SK-N-SH (cell line): ENCODE measurements at regions not wholly inside any gene's neighbourhood (a gene's known extent, or its start where the extent isn't known, plus 50 kb on each side); places are given as distances from the start of the nearest gene placed in this dataset.

Experiments
- CTCF ChIA-PET: fragments of 300-600, 350-600 bp; formaldehyde crosslinking; extraction: SDS; loops from one replicate; lab custom pipeline; 2021; lab: Yijun Ruan, JAX
- POLR2A ChIA-PET: fragments of 350-600 bp; sonication (Branson Sonifier 250); formaldehyde crosslinking; extraction: SDS; loops from one replicate; lab custom pipeline; 2020; ENCODE audit warnings: antibody characterized with exemption, inconsistent platforms; lab: Yijun Ruan, JAX
- DNase-seq: peaks from one replicate; pipeline ENCODE4 v3.0.0; 2012
- H2AFZ ChIP-seq: fragments of 200-600 bp; sonication (generic); 2 replicates; pipeline ENCODE4 v1.8.1; 2016; ENCODE audit warnings: antibody characterized with exemption, mild to moderate bottlenecking, low read depth
- H3F3A ChIP-seq: fragments of 200-600 bp; sonication (generic); replicated peaks from 2 replicates; pipeline ENCODE3; 2016; ENCODE audit warnings: antibody characterized with exemption, mild to moderate bottlenecking; ENCODE audit not compliant: insufficient read depth
- H3K27ac ChIP-seq, 2 experiments: fragments of 200-500 bp in 1 of 2; fragments of 200-600 bp in 1 of 2; sonication (Bioruptor generic) in 1 of 2; sonication (generic), shearing (Covaris generic) in 1 of 2; 2 replicates each; pipeline versions ENCODE4 v1.5.1 to v1.6.1; 2014 to 2016; ENCODE audit warnings: low read depth in 2 of 2, inconsistent platforms in 1 of 2, low read length in 1 of 2, mild to moderate bottlenecking in 1 of 2, mixed read lengths in 1 of 2
- H3K27me3 ChIP-seq: fragments of 200-600 bp; sonication (generic), shearing (Covaris generic); 2 replicates; pipeline ENCODE4 v1.6.1; 2016; ENCODE audit warnings: mixed run types; ENCODE audit not compliant: insufficient read depth
- H3K36me3 ChIP-seq, 2 experiments: fragments of 200-500 bp in 1 of 2; fragments of 200-600 bp in 1 of 2; sonication (Bioruptor generic) in 1 of 2; sonication (generic) in 1 of 2; replicated peaks in 1 of 2; 2 replicates each; pipeline versions ENCODE3 to v1.5.1; 2014 to 2016; ENCODE audit warnings: low read length in 1 of 2, mild to moderate bottlenecking in 1 of 2; ENCODE audit not compliant: insufficient read depth in 2 of 2, control insufficient read depth in 1 of 2
- H3K4me1 ChIP-seq, 2 experiments: fragments of 200-500 bp in 1 of 2; fragments of 200-600 bp in 1 of 2; sonication (Bioruptor generic) in 1 of 2; sonication (generic), shearing (Covaris generic) in 1 of 2; 2 replicates each; pipeline versions ENCODE4 v1.5.1 to v1.6.1; 2014 to 2016; ENCODE audit warnings: low read depth in 1 of 2, low read length in 1 of 2, mixed run types in 1 of 2; ENCODE audit not compliant: insufficient read depth in 2 of 2, control insufficient read depth in 1 of 2
- H3K4me2 ChIP-seq: fragments of 200-600 bp; sonication (generic), shearing (Covaris generic); 2 replicates; pipeline ENCODE4 v1.6.1; 2017; ENCODE audit warnings: mixed run types
- H3K4me3 ChIP-seq, 2 experiments: fragments of 200-500 bp in 1 of 2; fragments of 200-600 bp in 1 of 2; sonication (Bioruptor generic) in 1 of 2; sonication (generic), shearing (Covaris generic) in 1 of 2; 2 replicates each; pipeline versions ENCODE4 v1.5.1 to v1.8.1; 2014 to 2016; ENCODE audit warnings: low read depth in 2 of 2, inconsistent platforms in 1 of 2, low read length in 1 of 2, mild to moderate bottlenecking in 1 of 2, mixed read lengths in 1 of 2, moderate library complexity in 1 of 2
- H3K79me2 ChIP-seq: fragments of 200-600 bp; sonication (generic); 2 replicates; pipeline ENCODE4 v1.8.1; 2017; ENCODE audit warnings: mild to moderate bottlenecking; ENCODE audit not compliant: insufficient read depth
- H3K9ac ChIP-seq: fragments of 200-600 bp; sonication (generic); 2 replicates; pipeline ENCODE4 v1.6.1; 2017; ENCODE audit warnings: mixed run types
- H3K9me2 ChIP-seq: fragments of 200-600 bp; sonication (generic); 2 replicates; pipeline ENCODE4 v1.6.1; 2017; ENCODE audit warnings: mixed run types
- H3K9me3 ChIP-seq: fragments of 200-600 bp; sonication (generic); 2 replicates; pipeline ENCODE4 v1.6.1; 2017; ENCODE audit warnings: mixed run types, mild to moderate bottlenecking, moderate library complexity
- H4K20me1 ChIP-seq: fragments of 200-600 bp; sonication (generic); 2 replicates; pipeline ENCODE4 v1.6.1; 2017; ENCODE audit warnings: mild to moderate bottlenecking, mixed run types; ENCODE audit not compliant: insufficient read depth
- CHD2 ChIP-seq: fragments of 150-350 bp; IDR thresholded peaks from 2 replicates; pipeline ENCODE4 v1.6.1; 2018; ENCODE audit warnings: low read length; ENCODE audit not compliant: partially characterized antibody
- ELF1 ChIP-seq: IDR thresholded peaks from 2 replicates; pipeline ENCODE4 v1.4.0; 2012
- EP300 ChIP-seq, 2 experiments: IDR thresholded peaks; 2 replicates each; pipeline versions ENCODE4 v1.4.0 to v1.6.1; 2012; ENCODE audit warnings: borderline replicate concordance in 1 of 2, low read depth in 1 of 2, low read length in 1 of 2
- EZH2phosphoT487 ChIP-seq: fragments of 200-600 bp; sonication (generic); IDR thresholded peaks from 2 replicates; pipeline ENCODE4 v1.6.1; 2017; ENCODE audit warnings: low read depth, mixed run types, mild to moderate bottlenecking, antibody characterized with exemption, moderate library complexity, borderline replicate concordance
- FOSL2 ChIP-seq: IDR thresholded peaks from 2 replicates; pipeline ENCODE4 v1.4.0; 2012; ENCODE audit warnings: low read depth, mild to moderate bottlenecking, moderate library complexity, borderline replicate concordance
- FOXJ3 ChIP-seq: sonication (generic); formaldehyde crosslinking; IDR thresholded peaks from 2 replicates; pipeline ENCODE4 v1.5.1; 2020; ENCODE audit warnings: mild to moderate bottlenecking, missing genetic modification reagents
- GABPA ChIP-seq: IDR thresholded peaks from 2 replicates; pipeline ENCODE4 v1.4.0; 2012; ENCODE audit warnings: low read depth, mild to moderate bottlenecking
- GATA2 ChIP-seq: sonication (generic); formaldehyde crosslinking; IDR thresholded peaks from 2 replicates; pipeline ENCODE4 v1.5.0; 2020; ENCODE audit warnings: mild to moderate bottlenecking, missing genetic modification reagents
- MEF2A ChIP-seq: IDR thresholded peaks from 2 replicates; pipeline ENCODE4 v1.4.0; 2012; ENCODE audit warnings: low read depth, borderline replicate concordance
- NRF1 ChIP-seq: IDR thresholded peaks from 2 replicates; pipeline ENCODE4 v1.6.1; 2012; ENCODE audit warnings: low read depth, mild to moderate bottlenecking, low read length
- PBX3 ChIP-seq: IDR thresholded peaks from 2 replicates; pipeline ENCODE4; 2012
- POLR2AphosphoS5 ChIP-seq: IDR thresholded peaks from 2 replicates; pipeline ENCODE4 v1.6.1; 2012; ENCODE audit warnings: low read depth, low read length
- RAD21 ChIP-seq: IDR thresholded peaks from 2 replicates; pipeline ENCODE4 v1.6.1; 2012; ENCODE audit warnings: mild to moderate bottlenecking, low read length
- RCOR1 ChIP-seq: fragments of 150-350 bp; IDR thresholded peaks from 2 replicates; pipeline ENCODE4 v1.6.1; 2017; ENCODE audit warnings: antibody characterized with exemption, low read length
- RFX5 ChIP-seq: IDR thresholded peaks from 2 replicates; pipeline ENCODE4 v1.6.1; 2012; ENCODE audit warnings: mild to moderate bottlenecking, improper control_type of control experiment, low read length
- SIN3A ChIP-seq: IDR thresholded peaks from 2 replicates; pipeline ENCODE4 v1.6.1; 2012; ENCODE audit warnings: low read depth, mild to moderate bottlenecking, low read length, moderate library complexity, borderline replicate concordance
- TEAD4 ChIP-seq: IDR thresholded peaks from 2 replicates; pipeline ENCODE4 v1.4.0; 2012; ENCODE audit warnings: mild to moderate bottlenecking, borderline replicate concordance; ENCODE audit not compliant: insufficient read depth
- USF1 ChIP-seq: IDR thresholded peaks from 2 replicates; pipeline ENCODE4 v1.4.0; 2012; ENCODE audit warnings: low read depth, borderline replicate concordance
- YY1 ChIP-seq: IDR thresholded peaks from 2 replicates; pipeline ENCODE4 v1.4.0; 2012; ENCODE audit warnings: low read depth, mild to moderate bottlenecking
- ZBTB33 ChIP-seq: IDR thresholded peaks from 2 replicates; pipeline ENCODE4 v1.4.0; 2012; ENCODE audit warnings: low read depth, borderline replicate concordance
- WGBS: methylation state at CpG from one replicate; pipeline ENCODE4 v1.1.6; 2017; ENCODE audit warnings: low lambda C conversion rate; 5-methylcytosine and 5-hydroxymethylcytosine counted together
- TF ChIP-seq, protein P1 (sequence below): fragments of 200-600 bp; sonication (generic); IDR thresholded peaks from 2 replicates; pipeline ENCODE4 v1.6.1; 2017; ENCODE audit warnings: antibody characterized with exemption, mild to moderate bottlenecking, moderate library complexity
- TF ChIP-seq, protein P2 (sequence below): IDR thresholded peaks from 2 replicates; pipeline ENCODE4 v1.6.1; 2012; ENCODE audit warnings: mild to moderate bottlenecking, low read depth, low read length, moderate library complexity

DNA sequence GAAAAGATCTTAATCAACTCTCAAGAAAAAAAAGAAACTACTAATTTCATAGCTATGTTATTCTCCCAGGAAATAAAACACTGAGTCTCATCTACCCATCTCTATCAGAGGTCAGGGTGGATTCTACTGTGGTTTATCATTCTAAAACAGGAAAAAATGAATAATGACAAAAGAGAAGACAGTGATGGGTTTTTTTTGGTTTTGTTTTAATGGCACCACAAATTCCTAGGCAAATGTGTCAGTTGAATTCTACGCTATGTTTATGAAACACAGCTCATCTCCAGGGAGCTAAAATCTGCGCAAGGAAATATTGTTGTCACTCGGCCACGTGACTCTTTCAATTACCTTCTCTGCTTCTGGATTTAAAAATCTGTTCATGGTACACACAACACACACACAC lies 393.4 kb upstream of the SORCS1 start (continued):
- TF ChIP-seq EP300 (IDR thresholded peaks at IDR 0.05; ENCODE audit: borderline replicate concordance in 1 of 2, low read depth in 1 of 2, low read length in 1 of 2) (no peak), NRF1 (no peak), MEF2A (no peak), GATA2 (CRISPR knock-in tag) (no peak), RAD21 (no peak)

GRCh38 chr10:107554333-107554732 lies 389.8 kb upstream of the SORCS1 start:
- H3K79me2 ChIP-seq, result no peaks in the 10 kb centered on the region
- H3F3A ChIP-seq, result peaks cover 15% of the 10 kb centered on the region
- H3K9ac ChIP-seq, result peak overlapping the region; percentile 6; the same call in 1 of the 2 replicates
- peaks cover 12 to 20% of the 10 kb centered on the region in 2 experiments for H3K4me1 ChIP-seq
- WGBS, result 38% methylated on average over 1 of the region's 1 CpG
- no peak overlapping the region; the same call in 1 of the 2 replicates for H2AFZ ChIP-seq
- ChIA-PET POLR2A (no interaction called here), CTCF (no interaction called here)
- no peak overlapping the region for H3K4me3 ChIP-seq
- no peaks in the 10 kb centered on the region for H3K9me3 ChIP-seq
- no peaks in the 10 kb centered on the region for H3K9me2 ChIP-seq
- no peaks in the 10 kb centered on the region for H4K20me1 ChIP-seq
- DNase-seq, result no peak
- H3K27me3 ChIP-seq, result no peaks in the 10 kb centered on the region
- peak overlapping the region in 1 of 2 experiments; percentile 90; a peak in 2 of 4 replicates for H3K27ac ChIP-seq
- TF ChIP-seq POLR2AphosphoS5 (no peak), EZH2phosphoT487 (no peak), FOSL2 (no peak), EP300 (IDR thresholded peaks at IDR 0.05; ENCODE audit: borderline replicate concordance in 1 of 2, low read depth in 1 of 2, low read length in 1 of 2) (no peak), PBX3 (no peak), GABPA (no peak), FOXJ3 (no peak), RCOR1 (no peak), RFX5 (no peak), RAD21 (no peak), YY1 (no peak), ZBTB33 (no peak), CHD2 (no peak), TEAD4 (no peak), USF1 (no peak), ELF1 (no peak), SIN3A (no peak)
- TF ChIP-seq, protein P1, sequence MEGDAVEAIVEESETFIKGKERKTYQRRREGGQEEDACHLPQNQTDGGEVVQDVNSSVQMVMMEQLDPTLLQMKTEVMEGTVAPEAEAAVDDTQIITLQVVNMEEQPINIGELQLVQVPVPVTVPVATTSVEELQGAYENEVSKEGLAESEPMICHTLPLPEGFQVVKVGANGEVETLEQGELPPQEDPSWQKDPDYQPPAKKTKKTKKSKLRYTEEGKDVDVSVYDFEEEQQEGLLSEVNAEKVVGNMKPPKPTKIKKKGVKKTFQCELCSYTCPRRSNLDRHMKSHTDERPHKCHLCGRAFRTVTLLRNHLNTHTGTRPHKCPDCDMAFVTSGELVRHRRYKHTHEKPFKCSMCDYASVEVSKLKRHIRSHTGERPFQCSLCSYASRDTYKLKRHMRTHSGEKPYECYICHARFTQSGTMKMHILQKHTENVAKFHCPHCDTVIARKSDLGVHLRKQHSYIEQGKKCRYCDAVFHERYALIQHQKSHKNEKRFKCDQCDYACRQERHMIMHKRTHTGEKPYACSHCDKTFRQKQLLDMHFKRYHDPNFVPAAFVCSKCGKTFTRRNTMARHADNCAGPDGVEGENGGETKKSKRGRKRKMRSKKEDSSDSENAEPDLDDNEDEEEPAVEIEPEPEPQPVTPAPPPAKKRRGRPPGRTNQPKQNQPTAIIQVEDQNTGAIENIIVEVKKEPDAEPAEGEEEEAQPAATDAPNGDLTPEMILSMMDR, result no peak
- TF ChIP-seq, protein P2, sequence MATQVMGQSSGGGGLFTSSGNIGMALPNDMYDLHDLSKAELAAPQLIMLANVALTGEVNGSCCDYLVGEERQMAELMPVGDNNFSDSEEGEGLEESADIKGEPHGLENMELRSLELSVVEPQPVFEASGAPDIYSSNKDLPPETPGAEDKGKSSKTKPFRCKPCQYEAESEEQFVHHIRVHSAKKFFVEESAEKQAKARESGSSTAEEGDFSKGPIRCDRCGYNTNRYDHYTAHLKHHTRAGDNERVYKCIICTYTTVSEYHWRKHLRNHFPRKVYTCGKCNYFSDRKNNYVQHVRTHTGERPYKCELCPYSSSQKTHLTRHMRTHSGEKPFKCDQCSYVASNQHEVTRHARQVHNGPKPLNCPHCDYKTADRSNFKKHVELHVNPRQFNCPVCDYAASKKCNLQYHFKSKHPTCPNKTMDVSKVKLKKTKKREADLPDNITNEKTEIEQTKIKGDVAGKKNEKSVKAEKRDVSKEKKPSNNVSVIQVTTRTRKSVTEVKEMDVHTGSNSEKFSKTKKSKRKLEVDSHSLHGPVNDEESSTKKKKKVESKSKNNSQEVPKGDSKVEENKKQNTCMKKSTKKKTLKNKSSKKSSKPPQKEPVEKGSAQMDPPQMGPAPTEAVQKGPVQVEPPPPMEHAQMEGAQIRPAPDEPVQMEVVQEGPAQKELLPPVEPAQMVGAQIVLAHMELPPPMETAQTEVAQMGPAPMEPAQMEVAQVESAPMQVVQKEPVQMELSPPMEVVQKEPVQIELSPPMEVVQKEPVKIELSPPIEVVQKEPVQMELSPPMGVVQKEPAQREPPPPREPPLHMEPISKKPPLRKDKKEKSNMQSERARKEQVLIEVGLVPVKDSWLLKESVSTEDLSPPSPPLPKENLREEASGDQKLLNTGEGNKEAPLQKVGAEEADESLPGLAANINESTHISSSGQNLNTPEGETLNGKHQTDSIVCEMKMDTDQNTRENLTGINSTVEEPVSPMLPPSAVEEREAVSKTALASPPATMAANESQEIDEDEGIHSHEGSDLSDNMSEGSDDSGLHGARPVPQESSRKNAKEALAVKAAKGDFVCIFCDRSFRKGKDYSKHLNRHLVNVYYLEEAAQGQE, result no peak
- H3K4me2 ChIP-seq, result peak overlapping the region; percentile 44; the same call in 1 of the 2 replicates
- no peaks in the 10 kb centered on the region for H3K36me3 ChIP-seq
